Loucy (cell line): ENCODE measurements at regions not wholly inside any gene's neighbourhood (a gene's known extent, or its start where the extent isn't known, plus 50 kb on each side); places are given as distances from the start of the nearest gene placed in this dataset.

ENCODE experiments used
- H2AFZ ChIP-seq: fragments of 200-600 bp; sonication (generic); 2 replicates; pipeline ENCODE4 v1.6.0; 2016; ENCODE audit warnings: antibody characterized with exemption, mild to moderate bottlenecking, low read length, moderate library complexity
- H3F3A ChIP-seq: fragments of 200-600 bp; 2 replicates; pipeline ENCODE4 v1.6.0; 2016; ENCODE audit warnings: antibody characterized with exemption, low read depth, mild to moderate bottlenecking
- H3K27me3 ChIP-seq: fragments of 200-600 bp; sonication (generic); 2 replicates; pipeline ENCODE4 v1.6.1; 2014; ENCODE audit warnings: low read length, mild to moderate bottlenecking; ENCODE audit not compliant: insufficient read depth, poor library complexity, severe bottlenecking
- H3K36me3 ChIP-seq: fragments of 200-600 bp; sonication (generic); 2 replicates; pipeline ENCODE4 v1.6.1; 2016; ENCODE audit warnings: low read length; ENCODE audit not compliant: insufficient read depth
- H3K4me1 ChIP-seq: fragments of 200-600 bp; sonication (generic); 2 replicates; pipeline ENCODE4 v1.5.1; 2014; ENCODE audit warnings: low read length, mild to moderate bottlenecking; ENCODE audit not compliant: insufficient read depth, poor library complexity, severe bottlenecking
- H3K4me2 ChIP-seq: fragments of 200-600 bp; sonication (generic); 2 replicates; pipeline ENCODE4 v1.6.0; 2014; ENCODE audit warnings: antibody characterized with exemption, low read length, low read depth, mild to moderate bottlenecking; ENCODE audit not compliant: poor library complexity, severe bottlenecking
- H3K4me3 ChIP-seq: fragments of 200-600 bp; sonication (generic); 2 replicates; pipeline ENCODE4 v1.5.1; 2014; ENCODE audit warnings: low read length, mild to moderate bottlenecking, mixed read lengths; ENCODE audit not compliant: poor library complexity, severe bottlenecking
- H3K79me2 ChIP-seq: fragments of 200-600 bp; sonication (generic); 2 replicates; pipeline ENCODE4 v1.6.1; 2014; ENCODE audit warnings: low read length; ENCODE audit not compliant: insufficient read depth
- H3K9ac ChIP-seq: fragments of 200-600 bp; sonication (generic); 2 replicates; pipeline ENCODE4 v1.6.0; 2014; ENCODE audit warnings: mild to moderate bottlenecking, low read depth, low read length, moderate library complexity; ENCODE audit not compliant: poor library complexity, severe bottlenecking
- H3K9me2 ChIP-seq: fragments of 200-600 bp; sonication (generic); replicated peaks from 2 replicates; pipeline ENCODE4 v1.6.1; 2016; ENCODE audit warnings: low read depth, low read length, mixed read lengths
- H3K9me3 ChIP-seq: fragments of 200-600 bp; sonication (generic); 2 replicates; pipeline ENCODE4 v1.6.1; 2014; ENCODE audit warnings: mild to moderate bottlenecking, antibody characterized with exemption, low read length, low read depth; ENCODE audit not compliant: insufficient read depth
- H4K20me1 ChIP-seq: fragments of 200-600 bp; sonication (generic); 2 replicates; pipeline ENCODE4 v1.6.0; 2014; ENCODE audit warnings: antibody characterized with exemption, low read length, mild to moderate bottlenecking; ENCODE audit not compliant: insufficient read depth, poor library complexity, severe bottlenecking
- EZH2phosphoT487 ChIP-seq: fragments of 200-600 bp; IDR thresholded peaks from 2 replicates; pipeline ENCODE4 v1.6.1; 2018; ENCODE audit warnings: antibody characterized with exemption, mild to moderate bottlenecking, moderate library complexity, borderline replicate concordance
- TF ChIP-seq, protein P1 (sequence below): fragments of 200-600 bp; sonication (generic); conservative IDR thresholded peaks from 2 replicates; pipeline ENCODE4 v1.5.1; 2014; ENCODE audit warnings: mild to moderate bottlenecking, antibody characterized with exemption, low read length

DNA sequence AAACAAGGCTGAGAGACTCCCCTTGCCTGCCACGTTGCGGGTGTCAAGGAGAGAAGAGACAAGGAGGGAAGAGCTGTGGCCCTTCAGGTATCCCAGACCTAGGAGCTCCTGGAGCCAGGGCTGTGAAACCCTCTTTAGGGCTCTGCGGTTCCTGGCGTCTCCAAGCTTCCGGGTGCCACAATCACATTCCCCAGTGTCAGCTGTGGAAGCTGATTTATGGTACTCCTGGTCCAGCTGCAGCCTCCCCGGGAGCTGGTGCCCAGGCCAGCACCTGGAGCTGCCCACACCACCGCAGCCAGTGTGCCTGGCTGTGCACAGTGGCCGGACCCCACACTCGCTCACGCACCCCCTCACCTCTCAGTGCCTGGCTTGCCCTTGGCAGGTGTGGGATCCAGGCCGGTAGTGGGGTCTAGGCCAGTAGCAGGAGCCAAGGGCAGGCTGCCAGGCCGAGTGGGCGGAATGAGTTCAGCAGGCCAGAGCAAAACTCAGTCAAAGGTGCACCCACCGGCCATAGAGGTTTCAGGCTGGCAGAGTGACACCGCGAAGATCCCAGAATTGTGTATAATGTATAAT, 58.9 kb upstream of the L3MBTL3 start:
- no peaks in the 10 kb centered on the region for H3F3A ChIP-seq
- no peaks in the 10 kb centered on the region for H3K4me1 ChIP-seq
- no peaks in the 10 kb centered on the region for H3K27me3 ChIP-seq
- H3K9me2 ChIP-seq = no peaks in the 10 kb centered on the region
- no peaks in the 10 kb centered on the region for H4K20me1 ChIP-seq
- H2AFZ ChIP-seq = no peak overlapping the region
- H3K9ac ChIP-seq = no peak overlapping the region
- no peak overlapping the region for H3K4me3 ChIP-seq
- no peaks in the 10 kb centered on the region for H3K79me2 ChIP-seq
- H3K9me3 ChIP-seq = no peaks in the 10 kb centered on the region
- H3K36me3 ChIP-seq = no peaks in the 10 kb centered on the region
- TF ChIP-seq, protein P1, sequence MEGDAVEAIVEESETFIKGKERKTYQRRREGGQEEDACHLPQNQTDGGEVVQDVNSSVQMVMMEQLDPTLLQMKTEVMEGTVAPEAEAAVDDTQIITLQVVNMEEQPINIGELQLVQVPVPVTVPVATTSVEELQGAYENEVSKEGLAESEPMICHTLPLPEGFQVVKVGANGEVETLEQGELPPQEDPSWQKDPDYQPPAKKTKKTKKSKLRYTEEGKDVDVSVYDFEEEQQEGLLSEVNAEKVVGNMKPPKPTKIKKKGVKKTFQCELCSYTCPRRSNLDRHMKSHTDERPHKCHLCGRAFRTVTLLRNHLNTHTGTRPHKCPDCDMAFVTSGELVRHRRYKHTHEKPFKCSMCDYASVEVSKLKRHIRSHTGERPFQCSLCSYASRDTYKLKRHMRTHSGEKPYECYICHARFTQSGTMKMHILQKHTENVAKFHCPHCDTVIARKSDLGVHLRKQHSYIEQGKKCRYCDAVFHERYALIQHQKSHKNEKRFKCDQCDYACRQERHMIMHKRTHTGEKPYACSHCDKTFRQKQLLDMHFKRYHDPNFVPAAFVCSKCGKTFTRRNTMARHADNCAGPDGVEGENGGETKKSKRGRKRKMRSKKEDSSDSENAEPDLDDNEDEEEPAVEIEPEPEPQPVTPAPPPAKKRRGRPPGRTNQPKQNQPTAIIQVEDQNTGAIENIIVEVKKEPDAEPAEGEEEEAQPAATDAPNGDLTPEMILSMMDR = no peak
- TF ChIP-seq EZH2phosphoT487 = no peak
- H3K4me2 ChIP-seq = no peak overlapping the region

DNA sequence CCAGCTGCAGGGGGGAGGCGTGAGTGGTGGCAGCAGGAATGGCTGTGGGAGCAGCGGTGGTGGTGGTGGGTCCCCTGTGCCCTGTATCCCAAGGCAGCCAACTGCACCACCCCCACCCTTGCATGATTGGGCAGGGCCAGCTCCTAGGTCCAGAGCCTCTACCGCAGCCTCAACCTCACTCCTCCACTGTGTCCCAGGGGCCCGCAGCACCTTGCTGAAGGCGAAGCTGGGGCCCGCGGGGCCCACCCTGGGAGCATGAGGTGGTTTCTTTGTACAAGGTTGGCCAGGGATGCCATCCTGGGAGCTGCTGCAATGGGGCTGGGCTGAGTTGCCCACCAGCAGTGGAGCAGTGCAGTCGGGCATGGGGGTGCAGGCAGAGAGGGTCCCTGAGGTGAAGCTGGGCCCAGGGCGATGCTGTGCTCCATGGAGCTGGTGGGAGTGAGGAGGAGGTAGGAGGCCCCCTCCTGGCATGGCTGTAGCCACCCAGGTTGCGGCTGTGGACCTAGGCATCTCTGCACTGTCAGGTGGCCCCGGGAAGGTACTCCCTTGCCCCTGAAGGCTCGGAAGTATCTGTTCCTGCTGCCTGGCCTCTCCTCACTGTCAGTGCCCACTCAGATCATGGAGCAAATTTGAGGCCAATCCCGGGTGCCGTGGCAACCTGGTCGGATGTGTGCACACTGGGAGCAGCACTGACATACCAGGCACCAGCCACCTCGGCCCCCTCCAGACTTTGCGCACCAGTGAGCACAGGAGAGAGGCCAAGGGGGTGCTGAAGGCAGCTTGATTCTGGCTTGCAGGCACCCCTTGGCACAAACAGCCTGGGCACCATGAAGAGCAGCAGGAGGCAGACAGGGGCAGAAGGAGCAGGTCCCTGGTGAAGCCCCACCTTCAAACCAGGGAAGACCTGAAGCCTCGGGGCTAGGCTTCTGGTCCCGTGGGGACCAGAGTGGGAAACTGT, 60.2 kb upstream of the L3MBTL3 start:
- H4K20me1 ChIP-seq = no peaks in the 10 kb centered on the region
- no peaks in the 10 kb centered on the region for H3F3A ChIP-seq
- TF ChIP-seq, protein P1 = no peak
- H3K36me3 ChIP-seq = no peaks in the 10 kb centered on the region
- no peaks in the 10 kb centered on the region for H3K9me2 ChIP-seq
- no peaks in the 10 kb centered on the region for H3K9me3 ChIP-seq
- no peak overlapping the region for H3K4me3 ChIP-seq
- H3K4me1 ChIP-seq = no peaks in the 10 kb centered on the region
- H3K79me2 ChIP-seq = no peaks in the 10 kb centered on the region
- H3K9ac ChIP-seq = no peak overlapping the region
- H3K27me3 ChIP-seq = no peaks in the 10 kb centered on the region
- H2AFZ ChIP-seq = no peak overlapping the region
- no peak overlapping the region for H3K4me2 ChIP-seq

DNA sequence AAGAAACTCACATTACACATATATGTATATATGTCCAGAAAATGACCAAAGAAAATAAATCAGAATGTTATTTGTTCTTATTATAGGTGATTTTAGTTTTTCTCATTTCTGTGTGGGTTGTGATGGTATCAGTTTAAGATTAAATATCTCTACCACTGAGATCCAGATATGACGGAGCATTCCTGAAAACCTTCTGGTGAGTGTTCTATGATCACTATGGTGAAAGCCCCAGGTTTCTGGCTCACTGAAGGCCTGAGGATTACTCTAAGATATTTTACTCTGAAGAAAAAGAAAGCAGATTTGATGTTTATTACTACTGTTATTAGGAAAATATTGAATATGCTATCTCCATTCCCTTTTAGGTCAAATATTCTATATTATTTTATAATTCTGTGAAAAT, 62.8 kb upstream of the L3MBTL3 start:
- Histone ChIP-seq H3K4me2 (no peak overlapping the region), H3K79me2 (no peaks in the 10 kb centered on the region), H3K36me3 (no peaks in the 10 kb centered on the region), H2AFZ (no peak overlapping the region), H3K27me3 (no peaks in the 10 kb centered on the region), H3K4me3 (no peak overlapping the region), H3K9me3 (no peaks in the 10 kb centered on the region), H3K9me2 (no peaks in the 10 kb centered on the region), H3F3A (no peaks in the 10 kb centered on the region), H3K9ac (no peak overlapping the region), H4K20me1 (no peaks in the 10 kb centered on the region), H3K4me1 (no peaks in the 10 kb centered on the region)
- no peak for TF ChIP-seq EZH2phosphoT487
- TF ChIP-seq, protein P1 = no peak
